Uterus (tissue), 2 donors: ENCODE measurements at regions not wholly inside any gene's neighbourhood (a gene's known extent, or its start where the extent isn't known, plus 50 kb on each side); places are given as distances from the start of the nearest gene placed in this dataset.

Experiments used
- CTCF ChIP-seq, 4 experiments: fragments of 200-600 bp in 2 of 4; fragments of 450-650 bp in 2 of 4; sonication (generic) in 2 of 4; IDR thresholded peaks; one replicate each; pipeline ENCODE4 v1.5.1; 2016 to 2019; ENCODE audit warnings: antibody characterized with exemption in 4 of 4, mild to moderate bottlenecking in 2 of 4, moderate library complexity in 1 of 4
- POLR2A ChIP-seq, 2 donors: fragments of 450-650 bp; IDR thresholded peaks; one replicate each; pipeline ENCODE4 v1.6.1; 2016; ENCODE audit warnings: antibody characterized with exemption in 2 of 2, mild to moderate bottlenecking in 1 of 2, moderate library complexity in 1 of 2

- TF ChIP-seq CTCF (IDR thresholded peaks at IDR 0.05) (no peak), POLR2A (IDR thresholded peaks at IDR 0.05) (no peak)
These were observed 412.0 kb downstream of the FOXO1 start for GRCh38 chr13:40254394-40254793.
